Nephron progenitor cell (in vitro differentiated cells): ENCODE measurements at regions not wholly inside any gene's neighbourhood (a gene's known extent, or its start where the extent isn't known, plus 50 kb on each side); places are given as distances from the start of the nearest gene placed in this dataset.
A peak's percentile ranks its signal among the peaks of the same experiment; 100 is the strongest.

ENCODE experiments used
- DNase-seq: peaks from one replicate; pipeline ENCODE4 v3.0.0; 2021
- H3K27ac Mint-ChIP-seq: 2 replicates; pipeline ENCODE4 v1.8.0; 2021; ENCODE audit warnings: mild to moderate bottlenecking, moderate library complexity, mixed read lengths
- H3K27me3 Mint-ChIP-seq: 2 replicates; pipeline ENCODE4 v1.8.0; 2021; ENCODE audit warnings: mild to moderate bottlenecking, low read depth, mixed read lengths; ENCODE audit not compliant: poor library complexity
- H3K36me3 Mint-ChIP-seq: 2 replicates; pipeline ENCODE4 v1.8.0; 2021; ENCODE audit warnings: low read depth, mixed read lengths
- H3K4me1 Mint-ChIP-seq: 2 replicates; pipeline ENCODE4 v1.8.0; 2021; ENCODE audit warnings: mixed read lengths
- H3K4me3 Mint-ChIP-seq: 2 replicates; pipeline ENCODE4 v1.8.0; 2021; ENCODE audit warnings: mild to moderate bottlenecking, moderate library complexity, mixed read lengths
- H3K9me3 Mint-ChIP-seq: 2 replicates; pipeline ENCODE4 v1.8.0; 2021; ENCODE audit warnings: mild to moderate bottlenecking, moderate library complexity, mixed read lengths
- CTCF ChIP-seq: fragments of 200-600 bp; sonication (generic); IDR thresholded peaks from 2 replicates; pipeline ENCODE4 v1.5.0; 2021; ENCODE audit warnings: antibody characterized with exemption

- Mint-ChIP-seq H3K27ac (peak overlapping the region; percentile 13), H3K4me3 (no peak overlapping the region), H3K36me3 (no peaks in the 10 kb centered on the region), H3K9me3 (no peaks in the 10 kb centered on the region), H3K4me1 (peaks cover 11% of the 10 kb centered on the region), H3K27me3 (no peaks in the 10 kb centered on the region)
- no peak for TF ChIP-seq CTCF
- no peak for DNase-seq
These were observed 486.1 kb upstream of the GOLIM4 start for GRCh38 chr3:168581771-168582225.

GRCh38 chr3:168579010-168579409, 483.3 kb upstream of the GOLIM4 start:
- Mint-ChIP-seq H3K27me3 (no peaks in the 10 kb centered on the region), H3K9me3 (no peaks in the 10 kb centered on the region), H3K4me1 (peaks cover 11% of the 10 kb centered on the region), H3K4me3 (no peak overlapping the region), H3K36me3 (no peaks in the 10 kb centered on the region), H3K27ac (no peak overlapping the region)
- no peak for TF ChIP-seq CTCF
- no peak for DNase-seq

- Mint-ChIP-seq H3K4me1 (no peaks in the 10 kb centered on the region), H3K36me3 (no peaks in the 10 kb centered on the region), H3K27ac (no peak overlapping the region), H3K9me3 (no peaks in the 10 kb centered on the region), H3K4me3 (no peak overlapping the region), H3K27me3 (no peaks in the 10 kb centered on the region)
- no peak for DNase-seq
- TF ChIP-seq CTCF: no peak
These were observed 480.0 kb upstream of the GOLIM4 start for GRCh38 chr3:168575750-168576149.

- H3K4me1 Mint-ChIP-seq: no peaks in the 10 kb centered on the region
- no peaks in the 10 kb centered on the region for H3K9me3 Mint-ChIP-seq
- H3K36me3 Mint-ChIP-seq: no peaks in the 10 kb centered on the region
- no peak overlapping the region for H3K4me3 Mint-ChIP-seq
- H3K27ac Mint-ChIP-seq: no peak overlapping the region
- TF ChIP-seq CTCF: no peak
- DNase-seq: no peak
- H3K27me3 Mint-ChIP-seq: no peaks in the 10 kb centered on the region
These were observed 478.9 kb upstream of the GOLIM4 start for GRCh38 chr3:168574455-168575158.

GRCh38 chr3:168570404-168571155, 474.9 kb upstream of the GOLIM4 start:
- TF ChIP-seq CTCF: no peak
- Mint-ChIP-seq H3K9me3 (no peaks in the 10 kb centered on the region), H3K4me1 (peaks cover 10% of the 10 kb centered on the region), H3K36me3 (no peaks in the 10 kb centered on the region), H3K27me3 (peaks cover 4% of the 10 kb centered on the region), H3K4me3 (no peak overlapping the region), H3K27ac (no peak overlapping the region)
- DNase-seq: no peak
